Smooth muscle cell (in vitro differentiated cells): ENCODE measurements at regions not wholly inside any gene's neighbourhood (a gene's known extent, or its start where the extent isn't known, plus 50 kb on each side); places are given as distances from the start of the nearest gene placed in this dataset.

Source experiments
- DNase-seq: peaks from one replicate; lab custom pipeline; 2025; ENCODE audit not compliant: unreplicated experiment; lab: John Stamatoyannopoulos, UW
- H2AFZ ChIP-seq: fragments of 200-600 bp; sonication (generic); 2 replicates; pipeline ENCODE4 v1.6.0; 2016; ENCODE audit warnings: antibody characterized with exemption, low read depth, mild to moderate bottlenecking
- H3F3A ChIP-seq: fragments of 200-600 bp; sonication (generic); 2 replicates; pipeline ENCODE4 v1.6.0; 2017; ENCODE audit warnings: antibody characterized with exemption, low read depth
- H3K27ac ChIP-seq: fragments of 200-600 bp; sonication (generic); 2 replicates; pipeline ENCODE4 v1.5.1; 2016; ENCODE audit warnings: low read depth, mild to moderate bottlenecking
- H3K27me3 ChIP-seq: fragments of 200-600 bp; sonication (generic); 2 replicates; pipeline ENCODE4 v1.6.1; 2016; ENCODE audit warnings: low read depth, mild to moderate bottlenecking
- H3K36me3 ChIP-seq: fragments of 200-600 bp; sonication (generic); 2 replicates; pipeline ENCODE4 v1.5.1; 2016; ENCODE audit warnings: low read depth
- H3K4me1 ChIP-seq: fragments of 200-600 bp; sonication (generic); 2 replicates; pipeline ENCODE4 v1.5.1; 2016; ENCODE audit warnings: low read depth
- H3K4me2 ChIP-seq: fragments of 200-600 bp; sonication (generic); 2 replicates; pipeline ENCODE4 v1.6.0; 2016; ENCODE audit warnings: mild to moderate bottlenecking
- H3K4me3 ChIP-seq: fragments of 200-600 bp; sonication (generic); 2 replicates; pipeline ENCODE4 v1.5.1; 2016; ENCODE audit warnings: mild to moderate bottlenecking
- H3K79me2 ChIP-seq: fragments of 200-600 bp; sonication (generic); 2 replicates; pipeline ENCODE4 v1.6.0; 2016; ENCODE audit warnings: low read depth, mild to moderate bottlenecking
- H3K9ac ChIP-seq: fragments of 200-600 bp; sonication (generic); 2 replicates; pipeline ENCODE4 v1.6.0; 2016; ENCODE audit warnings: low read depth
- H3K9me3 ChIP-seq: fragments of 200-600 bp; sonication (generic); replicated peaks from 2 replicates; pipeline ENCODE4 v1.5.1; 2016; ENCODE audit warnings: low read depth
- H4K20me1 ChIP-seq: fragments of 200-600 bp; sonication (generic); 2 replicates; pipeline ENCODE4 v1.6.0; 2016; ENCODE audit warnings: low read depth
- WGBS: methylation state at CpG from one replicate; pipeline ENCODE4 v1.1.7; 2016; ENCODE audit warnings: low lambda C conversion rate; 5-methylcytosine and 5-hydroxymethylcytosine counted together
- TF ChIP-seq, protein P1 (sequence below): fragments of 200-600 bp; sonication (generic); IDR thresholded peaks from 2 replicates; pipeline ENCODE4 v1.5.1; 2017; ENCODE audit warnings: borderline replicate concordance, mild to moderate bottlenecking, antibody characterized with exemption; ENCODE audit not compliant: insufficient read depth, poor library complexity, severe bottlenecking

DNA sequence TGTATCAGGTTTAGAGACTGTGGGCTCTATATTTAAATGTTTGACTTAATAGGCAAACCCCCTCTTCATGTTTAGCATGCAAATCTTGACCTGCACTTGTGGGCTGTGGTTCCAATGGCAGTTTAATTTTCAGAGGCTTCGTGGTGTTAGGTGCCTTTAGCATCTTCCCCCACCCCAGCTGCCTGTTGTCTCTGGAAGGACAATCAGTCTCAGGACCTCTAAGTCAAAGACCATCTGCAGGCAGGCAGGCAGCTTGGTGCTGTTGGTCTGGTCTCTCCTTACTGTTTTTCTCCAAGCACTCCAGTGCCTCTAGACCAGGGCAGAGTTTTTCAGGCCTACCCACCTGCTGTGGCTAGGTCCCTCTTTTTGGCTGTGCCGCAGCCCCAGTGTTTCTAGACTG, 990.4 kb downstream of the CDH11 start:
- Histone ChIP-seq H3K36me3 (no peaks in the 10 kb centered on the region), H3K4me2 (no peak overlapping the region), H3K27ac (no peak overlapping the region), H3K9ac (no peak overlapping the region), H4K20me1 (no peaks in the 10 kb centered on the region), H2AFZ (no peak overlapping the region), H3K4me1 (peaks cover 7% of the 10 kb centered on the region), H3K4me3 (no peak overlapping the region), H3K27me3 (no peaks in the 10 kb centered on the region), H3F3A (no peaks in the 10 kb centered on the region), H3K9me3 (no peaks in the 10 kb centered on the region), H3K79me2 (no peaks in the 10 kb centered on the region)
- TF ChIP-seq, protein P1, sequence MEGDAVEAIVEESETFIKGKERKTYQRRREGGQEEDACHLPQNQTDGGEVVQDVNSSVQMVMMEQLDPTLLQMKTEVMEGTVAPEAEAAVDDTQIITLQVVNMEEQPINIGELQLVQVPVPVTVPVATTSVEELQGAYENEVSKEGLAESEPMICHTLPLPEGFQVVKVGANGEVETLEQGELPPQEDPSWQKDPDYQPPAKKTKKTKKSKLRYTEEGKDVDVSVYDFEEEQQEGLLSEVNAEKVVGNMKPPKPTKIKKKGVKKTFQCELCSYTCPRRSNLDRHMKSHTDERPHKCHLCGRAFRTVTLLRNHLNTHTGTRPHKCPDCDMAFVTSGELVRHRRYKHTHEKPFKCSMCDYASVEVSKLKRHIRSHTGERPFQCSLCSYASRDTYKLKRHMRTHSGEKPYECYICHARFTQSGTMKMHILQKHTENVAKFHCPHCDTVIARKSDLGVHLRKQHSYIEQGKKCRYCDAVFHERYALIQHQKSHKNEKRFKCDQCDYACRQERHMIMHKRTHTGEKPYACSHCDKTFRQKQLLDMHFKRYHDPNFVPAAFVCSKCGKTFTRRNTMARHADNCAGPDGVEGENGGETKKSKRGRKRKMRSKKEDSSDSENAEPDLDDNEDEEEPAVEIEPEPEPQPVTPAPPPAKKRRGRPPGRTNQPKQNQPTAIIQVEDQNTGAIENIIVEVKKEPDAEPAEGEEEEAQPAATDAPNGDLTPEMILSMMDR: no peak
- WGBS: 94% methylated on average over 2 of the region's 2 CpGs
- DNase-seq: no peak

DNA sequence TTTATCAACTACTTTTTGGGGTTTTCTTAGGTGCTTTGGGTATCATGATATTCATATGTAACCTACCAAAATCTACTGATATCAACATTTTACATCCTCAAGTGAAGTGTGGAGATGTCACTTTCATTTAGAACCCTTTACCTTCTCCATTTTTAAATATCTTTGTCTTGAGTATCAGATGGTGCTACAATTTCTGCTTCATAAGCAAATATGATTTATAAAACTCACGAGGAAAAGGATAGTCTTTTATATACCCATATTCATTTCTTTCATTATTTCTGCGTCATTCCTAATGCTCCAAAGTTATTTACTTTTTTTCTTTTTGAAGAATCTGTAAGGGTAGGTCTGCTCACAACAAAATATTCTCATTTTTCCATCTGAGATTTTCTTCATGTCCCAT, 991.7 kb downstream of the CDH11 start:
- no peak for DNase-seq
- no peak overlapping the region for H3K9ac ChIP-seq
- TF ChIP-seq, protein P1: no peak

DNA sequence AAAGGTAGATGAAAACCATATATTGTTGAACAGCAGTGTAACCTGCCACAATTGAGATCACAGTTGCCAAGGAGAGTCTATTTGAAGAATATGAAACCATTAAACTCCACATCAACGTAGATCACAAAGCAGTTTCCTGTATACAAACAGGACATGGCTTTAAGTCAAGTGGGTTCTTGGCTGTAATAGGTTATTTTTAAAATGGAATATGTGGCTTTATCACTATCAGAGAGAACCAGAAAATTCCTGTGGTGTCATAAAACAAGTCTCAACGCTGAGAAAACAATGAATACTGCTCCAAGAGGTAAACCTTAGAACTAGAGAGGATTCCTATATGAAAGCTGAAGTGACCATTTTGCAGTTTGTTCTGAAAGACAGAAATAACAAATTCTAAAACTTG, 999.7 kb downstream of the CDH11 start:
- no peak overlapping the region for H2AFZ ChIP-seq
- TF ChIP-seq, protein P1: no peak
- H3K27ac ChIP-seq: peak overlapping the region; percentile 66
- H3K4me3 ChIP-seq: no peak overlapping the region
- no peaks in the 10 kb centered on the region for H3K36me3 ChIP-seq
- no peaks in the 10 kb centered on the region for H4K20me1 ChIP-seq
- DNase-seq: no peak
- peak overlapping the region; percentile 16 for H3K4me2 ChIP-seq
- no peak overlapping the region for H3K9ac ChIP-seq
- no peaks in the 10 kb centered on the region for H3K27me3 ChIP-seq
- H3F3A ChIP-seq: no peaks in the 10 kb centered on the region
- H3K79me2 ChIP-seq: no peaks in the 10 kb centered on the region
- H3K9me3 ChIP-seq: no peaks in the 10 kb centered on the region
- no peaks in the 10 kb centered on the region for H3K4me1 ChIP-seq
- 21% methylated on average over 2 of the region's 2 CpGs for WGBS

More for the DNA sequence above, 991.7 kb downstream of the CDH11 start:
- H2AFZ ChIP-seq: no peak overlapping the region
- no peak overlapping the region for H3K4me3 ChIP-seq
- no peaks in the 10 kb centered on the region for H4K20me1 ChIP-seq
- no peaks in the 10 kb centered on the region for H3K9me3 ChIP-seq
- H3K4me2 ChIP-seq: no peak overlapping the region
- H3K36me3 ChIP-seq: no peaks in the 10 kb centered on the region
- no peaks in the 10 kb centered on the region for H3F3A ChIP-seq
- no peaks in the 10 kb centered on the region for H3K27me3 ChIP-seq
- no peaks in the 10 kb centered on the region for H3K79me2 ChIP-seq
- H3K4me1 ChIP-seq: peaks cover 7% of the 10 kb centered on the region
- 90% methylated on average over 2 of the region's 2 CpGs for WGBS
- no peak overlapping the region for H3K27ac ChIP-seq

DNA sequence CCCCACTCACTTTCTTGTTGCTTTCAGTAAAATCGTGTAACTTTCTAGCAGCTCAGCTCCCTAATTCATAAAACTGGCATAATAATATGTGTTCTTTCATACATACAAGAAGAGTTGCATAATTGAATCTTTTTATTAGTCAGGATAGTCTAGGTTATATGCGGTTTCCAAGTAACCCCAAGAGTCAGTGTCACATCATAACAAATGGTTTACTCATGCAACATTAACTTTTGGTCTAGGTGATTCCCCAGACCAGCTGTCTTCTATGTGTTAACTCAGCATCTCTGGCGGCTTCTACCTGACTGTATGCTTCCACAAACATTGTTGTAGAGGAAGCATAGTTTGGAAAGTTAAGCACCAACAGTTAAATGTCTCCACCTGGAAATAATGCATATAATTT, 1000.4 kb downstream of the CDH11 start:
- H3F3A ChIP-seq: no peaks in the 10 kb centered on the region
- no peaks in the 10 kb centered on the region for H3K27me3 ChIP-seq
- no peak overlapping the region for H3K4me3 ChIP-seq
- TF ChIP-seq, protein P1: no peak
- no peaks in the 10 kb centered on the region for H3K9me3 ChIP-seq
- H4K20me1 ChIP-seq: no peaks in the 10 kb centered on the region
- H3K9ac ChIP-seq: no peak overlapping the region
- H3K4me2 ChIP-seq: peak overlapping the region; percentile 16
- no peaks in the 10 kb centered on the region for H3K4me1 ChIP-seq
- H3K27ac ChIP-seq: peak overlapping the region; percentile 66
- H2AFZ ChIP-seq: no peak overlapping the region
- no peaks in the 10 kb centered on the region for H3K79me2 ChIP-seq
- 66% methylated on average over 3 of the region's 3 CpGs for WGBS
- H3K36me3 ChIP-seq: no peaks in the 10 kb centered on the region
- no peak for DNase-seq
